Activated CD4-positive, alpha-beta T cell treated with anti-CD3 and anti-CD28 coated beads for 36 hours (primary cell): ENCODE measurements at regions not wholly inside any gene's neighbourhood (a gene's known extent, or its start where the extent isn't known, plus 50 kb on each side); places are given as distances from the start of the nearest gene placed in this dataset.
"Not testable (repeated sequence)": the region's sequence is repeated elsewhere in the genome, so short reads cannot be mapped to it uniquely, and the experiment has no call there.

Experiments used
- ATAC-seq: fragments of 200-7000 bp; cut with Tn5 transposase; one replicate; pipeline ENCODE4 v1.10.0; 2021; ENCODE audit warnings: mild to moderate bottlenecking, moderate library complexity
- CTCF ChIA-PET: fragments of 350-600 bp; sonication (Branson Sonifier 250); formaldehyde crosslinking; loops from one replicate; lab custom pipeline; 2021; ENCODE audit warnings: antibody characterized with exemption; lab: Charles Lee
- POLR2A ChIA-PET: fragments of 350-600 bp; sonication (Branson Sonifier 250); formaldehyde crosslinking; loops from one replicate; lab custom pipeline; 2021; ENCODE audit warnings: antibody characterized with exemption, inconsistent platforms; lab: Charles Lee
- DNase-seq: peaks from one replicate; pipeline ENCODE4 v3.0.0-alpha.2; 2020
- H3K27ac Mint-ChIP-seq: one replicate; pipeline ENCODE4 v1.8.0; 2021; ENCODE audit warnings: mixed read lengths
- H3K27me3 Mint-ChIP-seq: one replicate; pipeline ENCODE4 v1.8.0; 2021; ENCODE audit warnings: mixed read lengths
- H3K36me3 Mint-ChIP-seq: one replicate; pipeline ENCODE4 v1.8.0; 2021; ENCODE audit warnings: low read depth, mixed read lengths
- H3K4me1 Mint-ChIP-seq: one replicate; pipeline ENCODE4 v1.8.0; 2021; ENCODE audit warnings: mixed read lengths
- H3K4me3 Mint-ChIP-seq: one replicate; pipeline ENCODE4 v1.8.0; 2021; ENCODE audit warnings: mild to moderate bottlenecking, moderate library complexity, mixed read lengths
- H3K9me3 Mint-ChIP-seq: one replicate; pipeline ENCODE4 v1.8.0; 2021; ENCODE audit warnings: low read depth, mixed read lengths
- intact Hi-C, 2 experiments: fragments of 100-400 bp; cut with DNase I in 1 of 2; cut with micrococcal nuclease in 1 of 2; formaldehyde crosslinking; loops; one replicate each; pipeline versions ENCODE4 v1.14.2 to v1.15.1; 2022 to 2024; cut with DNase I, micrococcal nuclease

DNA sequence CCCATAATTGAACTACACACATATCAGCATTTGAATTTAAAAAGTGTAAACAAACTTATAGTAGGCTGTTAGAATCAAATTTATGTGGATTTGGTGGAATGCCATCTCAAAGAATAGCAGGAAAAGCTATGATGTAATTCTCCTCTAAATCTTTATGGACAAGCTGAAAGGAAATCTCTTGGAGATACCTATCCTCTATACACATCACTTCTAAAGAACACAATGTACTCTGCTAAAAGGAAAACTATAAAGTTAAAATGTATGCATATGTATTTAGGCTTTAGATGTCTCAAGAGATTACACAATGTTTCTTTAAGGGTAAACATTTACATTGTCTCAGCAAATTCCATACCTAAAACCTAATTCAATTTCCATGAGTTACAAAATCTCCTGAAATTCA, 323.3 kb downstream of the CRPPA start:
- no peak for ATAC-seq
- no peak overlapping the region for H3K27ac Mint-ChIP-seq
- no peaks in the 10 kb centered on the region for H3K4me1 Mint-ChIP-seq
- H3K27me3 Mint-ChIP-seq, result peaks cover 2% of the 10 kb centered on the region
- H3K9me3 Mint-ChIP-seq, result peaks cover 4% of the 10 kb centered on the region
- DNase-seq, result no peak
- intact Hi-C loops, result no loop called here
- POLR2A ChIA-PET, result no interaction called here
- H3K4me3 Mint-ChIP-seq, result no peak overlapping the region
- no peaks in the 10 kb centered on the region for H3K36me3 Mint-ChIP-seq
- CTCF ChIA-PET, result no interaction called here

DNA sequence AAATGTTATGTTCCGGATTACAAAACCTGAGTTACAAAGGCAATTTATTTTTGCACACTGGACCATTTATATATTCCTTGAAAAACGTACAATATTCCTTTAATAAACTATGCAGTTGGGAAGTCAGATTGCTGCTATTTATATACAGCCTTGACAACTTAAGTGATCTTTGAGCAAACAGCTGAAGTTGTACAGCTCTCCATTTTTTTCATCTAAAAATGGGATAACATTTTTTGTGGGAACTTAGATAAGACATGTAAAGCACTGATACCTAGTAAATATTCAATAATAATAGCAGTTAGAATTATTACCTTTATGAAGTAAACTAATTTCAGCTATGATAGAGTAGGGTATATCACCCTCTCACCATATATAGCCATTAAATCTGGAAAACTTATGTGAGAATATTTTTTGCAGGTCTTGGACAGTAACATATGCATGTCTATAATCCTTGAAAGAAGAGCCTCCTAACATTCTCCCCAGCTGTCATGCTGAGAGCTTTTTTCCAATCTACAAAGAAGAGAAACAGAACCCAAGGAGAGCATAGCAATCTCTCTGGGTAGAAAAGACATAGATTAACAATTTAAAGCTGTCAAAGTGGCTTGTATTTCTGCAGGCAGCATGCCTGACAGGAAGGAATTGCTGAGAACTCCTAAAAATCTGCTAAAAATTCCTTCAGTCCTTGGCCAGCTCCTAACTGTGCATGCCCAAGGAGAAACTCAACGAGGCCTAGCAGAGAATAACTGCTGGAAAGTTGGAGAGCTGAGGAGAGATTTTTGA, 326.0 kb downstream of the CRPPA start:
- Mint-ChIP-seq H3K27ac (no peak overlapping the region), H3K27me3 (no peaks in the 10 kb centered on the region), H3K9me3 (no peaks in the 10 kb centered on the region), H3K4me3 (no peak overlapping the region), H3K4me1 (no peaks in the 10 kb centered on the region), H3K36me3 (no peaks in the 10 kb centered on the region)
- ChIA-PET CTCF (no interaction called here), POLR2A (interaction anchor here (0.6 kb wide), 1 partner anchor 795 kb away, joined by 4 read pairs; no protein-coding TSS in a partner anchor)
- no peak for ATAC-seq
- intact Hi-C loops, result no loop called here
- no peak for DNase-seq

DNA sequence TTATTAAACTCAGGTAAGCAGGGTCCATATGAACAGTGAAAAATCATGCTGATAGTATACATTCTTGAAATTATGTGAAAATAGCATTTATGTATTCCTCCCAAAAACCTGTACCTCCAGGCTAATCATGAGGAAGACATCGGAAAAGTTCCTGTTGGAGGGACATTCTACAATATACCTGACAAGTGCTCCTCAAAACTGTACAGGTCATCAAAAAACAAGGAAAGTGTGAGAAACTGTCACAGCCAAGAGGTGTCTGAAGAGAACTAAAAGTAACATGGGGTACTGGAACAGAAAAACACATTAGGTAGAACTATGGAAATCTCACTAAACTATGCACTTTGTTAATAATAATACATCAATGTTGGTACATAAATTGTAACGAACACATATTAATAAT, 326.7 kb downstream of the CRPPA start:
- Mint-ChIP-seq H3K4me1 (no peaks in the 10 kb centered on the region), H3K36me3 (no peaks in the 10 kb centered on the region), H3K27me3 (no peaks in the 10 kb centered on the region), H3K9me3 (no peaks in the 10 kb centered on the region), H3K27ac (no peak overlapping the region), H3K4me3 (no peak overlapping the region)
- POLR2A ChIA-PET, result interaction anchor here (0.6 kb wide), 1 partner anchor 796 kb away, joined by 4 read pairs; no protein-coding TSS in a partner anchor
- CTCF ChIA-PET, result no interaction called here
- no peak for ATAC-seq
- intact Hi-C loops, result no loop called here
- no peak for DNase-seq

DNA sequence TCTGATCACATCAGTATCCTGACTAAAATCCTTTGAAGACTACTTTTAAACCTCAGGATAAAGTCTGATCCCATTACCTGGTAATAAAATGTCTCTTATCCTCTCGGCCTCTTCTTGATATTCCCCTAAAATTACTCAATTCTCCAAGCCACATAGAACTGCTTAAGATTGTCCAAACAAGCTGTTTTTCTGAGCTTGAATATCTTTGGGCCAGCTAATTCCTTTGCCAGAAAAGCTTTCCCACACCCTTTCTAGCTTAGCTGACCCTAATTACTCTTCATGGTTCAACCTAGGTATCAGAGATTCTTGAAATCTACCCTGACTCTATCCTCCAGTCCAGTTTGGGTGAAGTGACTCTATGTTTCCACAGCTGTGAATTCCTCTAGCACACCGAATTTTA, 328.6 kb downstream of the CRPPA start:
- Mint-ChIP-seq H3K4me3 (no peak overlapping the region), H3K36me3 (no peaks in the 10 kb centered on the region), H3K27me3 (no peaks in the 10 kb centered on the region), H3K9me3 (no peaks in the 10 kb centered on the region), H3K27ac (no peak overlapping the region), H3K4me1 (no peaks in the 10 kb centered on the region)
- DNase-seq, result no peak
- intact Hi-C loops, result no loop called here
- POLR2A ChIA-PET, result no interaction called here
- ATAC-seq, result no peak
- CTCF ChIA-PET, result interaction anchor here (0.7 to 1.2 kb wide), 2 partner anchors 15 to 472 kb away, joined by 3 read pairs; no protein-coding TSS in a partner anchor

DNA sequence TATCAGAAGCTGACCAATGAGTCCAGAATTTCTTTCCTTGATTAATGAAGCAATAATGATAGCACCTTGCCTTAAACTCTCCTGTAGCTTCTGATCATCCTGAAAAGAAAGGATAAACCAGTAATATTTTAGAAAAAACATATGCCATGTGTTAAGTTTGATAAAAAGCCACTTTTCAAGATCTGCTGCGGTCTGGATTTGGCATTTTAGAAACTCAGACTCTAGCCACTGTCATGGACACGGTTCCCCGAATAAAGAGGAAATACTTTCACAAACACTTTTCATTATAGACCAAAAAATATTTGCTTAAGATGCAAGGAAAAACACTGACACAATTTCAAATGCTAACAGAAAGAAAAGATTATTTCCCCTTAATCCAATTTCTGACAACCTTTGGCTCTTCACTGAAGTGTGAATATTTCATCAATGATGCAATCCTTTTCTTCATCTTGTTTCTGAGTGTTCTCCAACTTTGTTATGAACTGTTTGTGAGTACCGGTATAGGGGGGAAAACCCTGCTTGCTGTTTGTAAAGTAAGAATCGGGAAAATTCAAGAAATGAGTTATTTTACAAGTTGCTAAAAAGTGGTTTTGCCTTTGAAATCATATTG, 329.5 kb downstream of the CRPPA start:
- ChIA-PET POLR2A (no interaction called here), CTCF (no interaction called here)
- H3K4me1 Mint-ChIP-seq, result no peaks in the 10 kb centered on the region
- H3K9me3 Mint-ChIP-seq, result no peaks in the 10 kb centered on the region
- ATAC-seq (no peak), DNase-seq (no peak)
- intact Hi-C loops, result no loop called here
- no peaks in the 10 kb centered on the region for H3K27me3 Mint-ChIP-seq
- H3K36me3 Mint-ChIP-seq, result no peaks in the 10 kb centered on the region
- H3K4me3 Mint-ChIP-seq, result no peak overlapping the region
- no peak overlapping the region for H3K27ac Mint-ChIP-seq

DNA sequence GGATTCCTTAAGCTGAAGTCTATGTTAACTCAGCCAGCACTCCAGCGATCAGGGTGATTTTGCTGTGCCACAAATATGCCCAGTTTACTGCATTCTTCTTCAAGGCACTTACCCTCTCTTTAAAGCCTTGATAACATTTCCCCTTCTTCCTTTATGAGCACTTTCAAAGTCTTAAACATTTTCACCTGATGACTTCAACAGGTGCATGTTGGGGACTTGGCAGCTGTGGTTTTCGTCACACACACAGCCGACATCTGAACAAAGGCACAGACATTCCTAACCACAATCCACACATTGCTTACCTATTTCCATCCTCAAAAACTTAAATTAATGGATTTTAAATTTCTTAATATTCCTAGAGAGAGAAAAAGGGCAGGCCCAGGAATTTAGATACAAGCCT, 331.5 kb downstream of the CRPPA start:
- no peak for DNase-seq
- Mint-ChIP-seq H3K27me3 (no peaks in the 10 kb centered on the region), H3K9me3 (no peaks in the 10 kb centered on the region), H3K4me3 (no peak overlapping the region), H3K27ac (no peak overlapping the region), H3K36me3 (no peaks in the 10 kb centered on the region), H3K4me1 (no peaks in the 10 kb centered on the region)
- ChIA-PET POLR2A (no interaction called here), CTCF (no interaction called here)
- ATAC-seq, result no peak
- intact Hi-C loops, result no loop called here

DNA sequence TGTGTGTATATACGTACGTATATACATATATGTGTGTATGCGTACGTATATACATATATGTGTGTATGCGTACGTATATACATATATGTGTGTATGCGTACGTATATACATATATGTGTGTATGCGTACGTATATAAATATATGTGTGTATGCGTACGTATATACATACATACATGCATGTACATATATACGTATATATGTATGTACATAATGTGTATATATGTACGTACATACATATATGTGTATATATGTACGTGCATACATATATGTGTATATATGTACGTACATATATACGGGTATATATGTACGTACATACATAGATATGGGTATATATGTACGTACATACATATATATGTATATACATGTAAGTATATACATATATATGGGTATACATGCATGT, 332.1 kb downstream of the CRPPA start:
- Mint-ChIP-seq H3K4me3 (no peak overlapping the region), H3K4me1 (no peaks in the 10 kb centered on the region), H3K27me3 (no peaks in the 10 kb centered on the region), H3K9me3 (no peaks in the 10 kb centered on the region), H3K27ac (no peak overlapping the region), H3K36me3 (no peaks in the 10 kb centered on the region)
- DNase-seq, result no peak
- POLR2A ChIA-PET, result no interaction called here
- intact Hi-C loops, result no loop called here
- CTCF ChIA-PET, result interaction anchor here (1.1 to 1.2 kb wide), 2 partner anchors 11 to 139 kb away, joined by 3 to 5 read pairs; no protein-coding TSS in a partner anchor
- ATAC-seq, result no peak

DNA sequence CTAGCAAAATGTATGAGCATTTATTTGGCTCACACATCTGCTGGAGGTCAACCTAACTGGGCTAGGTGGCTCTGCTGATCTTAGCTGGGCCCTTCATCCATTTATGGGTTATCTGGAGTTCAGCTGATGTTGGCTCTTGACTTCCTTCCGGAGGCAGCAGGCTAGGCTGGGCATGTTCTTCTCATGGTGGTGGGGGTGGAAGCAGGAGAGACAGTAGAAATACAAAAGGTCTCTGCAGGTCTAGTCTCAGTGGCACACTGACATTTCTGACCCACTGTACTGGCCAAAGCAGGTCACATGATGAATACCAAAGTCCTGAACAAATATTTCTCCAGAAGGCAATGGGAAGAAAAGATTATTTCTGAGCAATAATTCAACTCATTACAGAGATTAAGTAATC, 334.6 kb downstream of the CRPPA start:
- no peaks in the 10 kb centered on the region for H3K36me3 Mint-ChIP-seq
- POLR2A ChIA-PET, result no interaction called here
- no peak overlapping the region for H3K27ac Mint-ChIP-seq
- DNase-seq (no peak), ATAC-seq (no peak)
- H3K9me3 Mint-ChIP-seq, result no peaks in the 10 kb centered on the region
- H3K4me3 Mint-ChIP-seq, result no peak overlapping the region
- H3K4me1 Mint-ChIP-seq, result no peaks in the 10 kb centered on the region
- no peaks in the 10 kb centered on the region for H3K27me3 Mint-ChIP-seq
- intact Hi-C loops, result no loop called here
- CTCF ChIA-PET, result no interaction called here

DNA sequence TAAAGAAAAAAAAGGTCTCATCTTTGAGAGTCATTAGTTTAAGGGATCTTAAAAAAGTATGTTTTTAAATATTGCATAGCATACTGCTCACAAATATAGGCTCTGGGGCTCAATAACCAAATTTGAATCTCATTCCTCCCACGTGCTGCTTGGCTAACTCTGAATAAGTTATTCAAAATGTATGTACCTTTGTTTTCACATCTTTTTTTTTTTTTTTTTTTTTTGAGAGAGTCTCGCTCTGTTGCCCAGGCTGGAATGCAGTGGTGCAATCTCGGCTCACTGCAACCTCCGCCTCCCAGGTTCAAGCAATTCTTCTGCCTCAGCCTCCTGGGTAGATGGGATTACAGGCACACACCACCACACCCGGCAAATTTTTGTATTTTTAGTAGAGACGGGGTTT, 335.6 kb downstream of the CRPPA start:
- H3K36me3 Mint-ChIP-seq, H3K27ac Mint-ChIP-seq, DNase-seq, H3K27me3 Mint-ChIP-seq, H3K4me1 Mint-ChIP-seq, H3K9me3 Mint-ChIP-seq, CTCF ChIA-PET, ATAC-seq, POLR2A ChIA-PET, H3K4me3 Mint-ChIP-seq, intact Hi-C loops: not testable (repeated sequence)

DNA sequence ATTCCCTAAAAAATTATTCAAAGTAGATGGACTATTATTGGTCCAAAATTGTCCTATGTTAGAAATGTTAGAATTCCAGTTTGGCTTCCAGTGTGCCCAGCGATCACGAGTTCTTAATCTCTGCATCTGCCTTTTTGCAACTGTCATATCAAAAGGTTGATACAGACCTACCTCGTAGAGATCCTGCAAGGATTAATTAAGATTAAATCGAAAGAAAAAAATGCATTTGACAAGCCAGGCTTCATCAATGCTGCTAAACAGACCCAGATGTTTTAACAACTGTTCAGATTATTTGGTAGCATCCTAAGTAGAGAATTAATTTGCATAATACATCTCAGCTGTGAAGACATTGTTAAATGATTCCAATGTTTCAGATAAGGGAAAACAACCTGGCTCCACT, 336.5 kb downstream of the CRPPA start:
- intact Hi-C loops, result no loop called here
- ChIA-PET POLR2A (no interaction called here), CTCF (no interaction called here)
- DNase-seq, result no peak
- H3K27ac Mint-ChIP-seq, result no peak overlapping the region
- no peak for ATAC-seq
- H3K4me1 Mint-ChIP-seq, result no peaks in the 10 kb centered on the region
- no peaks in the 10 kb centered on the region for H3K27me3 Mint-ChIP-seq
- no peaks in the 10 kb centered on the region for H3K36me3 Mint-ChIP-seq
- no peak overlapping the region for H3K4me3 Mint-ChIP-seq
- no peaks in the 10 kb centered on the region for H3K9me3 Mint-ChIP-seq

DNA sequence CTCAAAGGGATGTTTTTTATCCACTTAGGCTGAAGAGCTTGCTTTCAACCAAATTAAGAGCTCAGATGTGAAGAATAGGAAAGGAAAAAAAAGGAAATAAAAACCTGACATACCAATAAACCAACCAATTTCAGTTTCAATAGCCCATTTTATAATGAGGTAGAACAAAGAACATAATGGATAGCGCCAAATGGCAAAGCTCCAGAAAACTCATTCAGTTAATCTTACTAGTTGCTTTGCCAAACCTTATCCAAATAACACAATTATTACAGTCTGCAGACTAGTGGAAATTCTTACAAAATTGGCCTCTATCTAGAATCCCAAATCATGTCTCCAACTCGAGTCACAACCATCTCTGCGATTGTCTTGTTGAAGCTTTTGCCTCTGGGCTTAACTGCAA, 337.0 kb downstream of the CRPPA start:
- CTCF ChIA-PET, result interaction anchor here (0.6 kb wide), 1 partner anchor 92 kb away, joined by 3 read pairs; no protein-coding TSS in a partner anchor
- H3K9me3 Mint-ChIP-seq, result no peaks in the 10 kb centered on the region
- ATAC-seq, result no peak

DNA sequence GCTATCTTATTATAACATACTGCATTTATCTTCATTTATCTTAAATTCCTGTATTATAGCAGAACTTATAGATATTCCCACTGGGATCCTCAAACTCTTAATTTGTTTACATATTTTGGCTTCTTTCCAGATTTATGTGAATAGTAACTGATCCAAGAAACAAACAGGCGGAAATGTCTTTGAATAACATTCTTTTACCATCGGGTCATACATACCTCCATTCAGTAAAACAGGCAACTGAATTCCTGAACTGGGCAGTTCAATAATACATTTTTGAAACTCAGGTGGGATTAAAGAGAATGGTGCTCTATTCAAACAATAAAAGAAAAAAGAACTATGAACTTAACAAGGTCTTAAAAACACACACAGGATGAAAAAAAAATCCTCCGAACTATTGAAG, 337.4 kb downstream of the CRPPA start:
- intact Hi-C loops, result no loop called here
- ChIA-PET CTCF (interaction anchor here (0.6 kb wide), 1 partner anchor 92 kb away, joined by 3 read pairs; no protein-coding TSS in a partner anchor), POLR2A (no interaction called here)
- Mint-ChIP-seq H3K27me3 (no peaks in the 10 kb centered on the region), H3K4me1 (no peaks in the 10 kb centered on the region), H3K27ac (no peak overlapping the region), H3K36me3 (no peaks in the 10 kb centered on the region), H3K4me3 (no peak overlapping the region), H3K9me3 (no peaks in the 10 kb centered on the region)
- DNase-seq (no peak), ATAC-seq (no peak)

More for the DNA sequence above, 337.0 kb downstream of the CRPPA start:
- no peaks in the 10 kb centered on the region for H3K4me1 Mint-ChIP-seq
- H3K36me3 Mint-ChIP-seq, result no peaks in the 10 kb centered on the region
- H3K27ac Mint-ChIP-seq, result no peak overlapping the region
- no peak for DNase-seq
- intact Hi-C loops, result no loop called here
- POLR2A ChIA-PET, result no interaction called here
- no peaks in the 10 kb centered on the region for H3K27me3 Mint-ChIP-seq
- H3K4me3 Mint-ChIP-seq, result no peak overlapping the region
